Hippocampal formation (tissue), 2 donors: ENCODE measurements at regions not wholly inside any gene's neighbourhood (a gene's known extent, or its start where the extent isn't known, plus 50 kb on each side); places are given as distances from the start of the nearest gene placed in this dataset.

ENCODE experiments used
- DNase-seq, 2 donors: peaks; one replicate each; lab custom pipeline; 2025; lab: John Stamatoyannopoulos, UW

GRCh38 chr17:69605571-69605970 is 191.1 kb downstream of the MAP2K6 start:
- DNase-seq: no peak

GRCh38 chr17:69606142-69606800 is 191.8 kb downstream of the MAP2K6 start:
- DNase-seq: no peak

- DNase-seq: peak; percentile 58 to 85
Measured at GRCh38 chr17:69607162-69607834, 192.8 kb downstream of the MAP2K6 start.

DNA sequence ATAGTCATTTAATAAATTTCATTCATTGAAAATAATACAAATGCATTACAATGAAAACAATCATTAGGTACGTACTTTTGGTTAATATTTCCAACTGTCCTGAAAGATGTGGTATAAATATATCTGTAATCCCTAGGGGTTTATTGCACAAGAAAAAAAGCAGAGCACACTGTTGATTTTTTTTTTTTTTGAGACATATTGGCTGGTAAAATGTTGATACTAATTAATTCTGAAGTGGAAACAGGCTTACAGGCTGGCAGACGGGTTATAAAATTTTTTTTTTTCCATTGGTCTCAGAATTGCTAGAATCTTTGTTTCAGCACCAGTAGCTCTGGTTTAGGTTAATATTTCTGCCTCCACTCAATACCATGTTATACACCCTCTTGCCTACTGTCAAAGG is 193.6 kb downstream of the MAP2K6 start:
- DNase-seq: no peak

DNA sequence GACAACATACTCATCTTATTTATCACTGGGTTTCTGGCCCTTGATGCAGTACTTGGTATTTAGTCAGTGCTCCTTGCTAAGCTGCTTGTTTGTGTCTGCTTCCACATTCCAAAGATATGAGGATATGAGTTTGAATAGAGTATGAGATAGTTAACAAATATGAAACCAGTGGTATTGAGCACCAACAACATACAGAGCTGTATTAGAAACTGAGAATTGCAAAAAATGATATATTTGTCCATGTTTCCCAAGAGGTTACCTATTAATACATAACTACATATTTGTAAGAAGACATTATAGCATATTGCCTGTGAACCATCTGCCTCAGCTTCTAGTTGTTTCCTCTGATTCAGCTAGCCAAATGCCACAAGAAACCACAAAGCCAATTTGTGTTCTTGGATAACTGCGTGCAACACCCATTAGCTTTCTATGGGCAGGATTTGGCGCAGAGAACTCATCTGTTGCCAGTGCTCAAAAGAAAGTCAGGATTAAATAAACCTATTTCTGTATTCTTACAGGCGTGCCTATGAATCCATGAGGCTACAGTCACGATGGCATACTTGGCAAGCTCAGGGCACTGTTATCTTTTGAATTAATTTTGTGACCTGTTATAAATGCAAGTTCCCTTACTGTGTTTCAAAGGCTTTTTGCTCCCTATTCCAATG is 194.4 kb downstream of the MAP2K6 start:
- no peak for DNase-seq

GRCh38 chr17:69609473-69610305 is 195.2 kb downstream of the MAP2K6 start:
- DNase-seq: peak in 1 of 2 donors; percentile 1

GRCh38 chr17:69620363-69620762 is 205.9 kb downstream of the MAP2K6 start:
- DNase-seq: no peak

GRCh38 chr17:69625474-69625873 is 211.0 kb downstream of the MAP2K6 start:
- no peak for DNase-seq

DNA sequence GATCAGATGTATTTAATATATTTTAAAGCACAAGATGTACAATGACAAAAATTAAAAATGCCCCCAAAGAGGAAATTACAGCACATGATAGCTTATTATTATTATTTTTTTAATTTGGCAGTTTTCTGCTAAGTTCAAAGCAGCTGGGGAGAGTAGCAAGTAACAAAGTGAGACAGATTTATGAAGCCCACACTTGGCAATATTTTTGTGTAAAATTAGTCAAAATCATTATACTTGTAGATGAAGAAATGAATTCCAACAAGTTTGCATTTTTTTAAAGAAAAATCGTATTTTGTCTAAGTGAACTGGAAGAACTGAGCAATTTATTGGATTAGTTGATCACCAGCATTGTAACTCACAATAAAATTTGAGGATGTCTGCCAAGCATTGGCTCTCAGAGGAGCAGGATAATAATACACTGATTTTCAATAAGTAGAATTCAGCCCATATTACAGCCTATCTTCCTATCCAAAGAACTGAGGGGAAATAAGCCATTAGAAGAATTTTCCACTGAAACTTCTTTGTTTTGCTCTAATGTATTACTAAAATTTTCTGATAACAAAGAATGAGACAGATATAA is 215.6 kb downstream of the MAP2K6 start:
- no peak for DNase-seq

- DNase-seq: no peak
Measured at GRCh38 chr17:69634844-69635243, 220.3 kb downstream of the MAP2K6 start.

GRCh38 chr17:69637446-69638156 is 223.1 kb downstream of the MAP2K6 start:
- DNase-seq: peak in 1 of 2 donors; percentile 4

- DNase-seq: no peak
Measured at GRCh38 chr17:69639096-69639495, 224.6 kb downstream of the MAP2K6 start.

GRCh38 chr17:69640073-69640472 is 225.6 kb downstream of the MAP2K6 start:
- DNase-seq: no peak

- no peak for DNase-seq
Measured at GRCh38 chr17:69643686-69644085, 229.2 kb downstream of the MAP2K6 start.

GRCh38 chr17:69646729-69647128 is 232.2 kb downstream of the MAP2K6 start:
- DNase-seq: no peak

GRCh38 chr17:69650881-69651280 is 236.4 kb downstream of the MAP2K6 start:
- DNase-seq: no peak

DNA sequence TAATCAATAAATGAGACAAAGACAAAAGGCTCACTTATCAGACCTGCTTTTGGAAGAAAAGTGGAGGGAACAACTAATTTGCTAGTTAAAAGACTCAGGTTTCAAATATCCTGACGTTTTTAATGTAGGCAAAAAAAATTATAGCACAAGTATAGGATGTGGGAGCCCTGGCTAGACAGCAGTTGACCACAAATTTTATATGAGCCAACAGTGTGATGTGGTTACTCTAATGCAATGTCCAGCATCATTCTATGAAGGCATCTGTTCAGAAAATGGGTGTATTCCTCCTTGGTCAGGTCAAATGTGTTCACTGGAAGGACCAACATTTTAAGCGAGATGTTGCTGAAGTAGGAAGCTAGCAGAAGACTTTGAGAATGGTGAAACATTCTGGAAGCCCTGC is 237.4 kb downstream of the MAP2K6 start:
- DNase-seq: no peak

DNA sequence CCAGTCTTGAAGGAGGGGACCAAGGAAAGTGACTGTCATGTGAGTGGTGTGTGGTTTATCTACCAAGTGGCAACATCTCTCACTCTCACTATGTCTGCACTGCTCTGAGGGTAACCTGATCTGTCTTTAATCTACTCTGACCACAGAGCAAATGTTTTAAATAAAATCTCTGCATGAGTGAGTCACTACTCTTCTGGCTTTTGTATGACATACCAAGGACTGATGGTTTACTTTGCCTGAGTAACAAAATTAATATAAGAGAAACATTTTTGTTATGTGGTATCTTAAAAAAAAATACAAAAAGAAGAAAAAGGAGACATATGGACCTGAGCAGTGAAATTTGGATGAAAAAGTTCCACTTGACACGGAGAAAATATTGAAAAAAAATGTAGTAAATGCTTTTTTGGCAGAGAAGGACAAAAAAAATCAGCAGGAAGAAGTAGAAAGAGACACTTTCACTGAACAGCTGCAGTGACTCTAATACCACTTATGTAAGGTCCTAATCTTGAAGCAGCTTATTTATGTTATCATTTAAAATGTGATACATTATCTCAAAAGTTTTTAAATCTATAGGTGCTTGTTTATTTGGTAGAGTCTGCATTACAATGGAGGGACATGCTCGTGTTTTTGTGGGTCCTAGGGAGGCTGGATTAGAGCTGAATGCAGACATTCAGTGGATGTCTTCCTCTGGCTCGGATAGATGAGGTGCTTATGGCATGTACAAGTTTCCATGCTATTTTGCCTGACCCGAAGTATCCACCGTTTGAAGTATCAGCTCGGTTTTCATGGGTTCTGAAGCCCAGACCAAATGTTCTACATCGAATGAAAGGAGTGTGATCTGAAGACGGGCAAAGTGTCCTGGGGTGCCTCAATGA is 240.7 kb downstream of the MAP2K6 start:
- DNase-seq: no peak

DNA sequence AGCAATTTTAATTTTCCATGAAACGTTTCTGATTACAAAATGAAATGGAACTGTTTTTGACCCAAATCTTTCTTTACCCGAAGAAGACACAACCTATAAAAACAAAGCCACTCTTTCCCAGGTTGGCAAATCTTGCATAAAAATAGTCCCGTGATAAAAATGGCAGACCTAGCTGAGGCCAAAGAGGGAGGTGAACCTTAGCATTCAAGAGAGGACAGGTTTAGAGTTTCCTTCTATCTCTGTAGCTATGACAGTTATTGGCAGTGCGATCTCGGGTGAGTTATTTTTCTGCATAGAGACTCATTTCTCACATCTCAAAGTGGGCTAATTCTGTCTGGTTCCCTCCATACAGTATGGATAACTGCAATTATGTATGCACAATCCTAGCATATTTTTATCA is 241.4 kb downstream of the MAP2K6 start:
- no peak for DNase-seq

- DNase-seq: no peak
Measured at GRCh38 chr17:69669441-69670178, 255.1 kb downstream of the MAP2K6 start.
